HG03460 (cell line): ENCODE measurements at regions not wholly inside any gene's neighbourhood (a gene's known extent, or its start where the extent isn't known, plus 50 kb on each side); places are given as distances from the start of the nearest gene placed in this dataset.
"Not testable (repeated sequence)": the region's sequence is repeated elsewhere in the genome, so short reads cannot be mapped to it uniquely, and the experiment has no call there.

ENCODE experiments used
- ATAC-seq: cut with Tn5 transposase; IDR thresholded peaks from one replicate; pipeline ENCODE4 v1.9.1; 2021; ENCODE audit not compliant: unreplicated experiment

- ATAC-seq: no peak
Measured at GRCh38 chr13:85610024-85610423, 189.2 kb downstream of the SLITRK6 start.

- no peak for ATAC-seq
Measured at GRCh38 chr13:85608255-85608829, 190.9 kb downstream of the SLITRK6 start.

GRCh38 chr13:85603735-85604134, 195.5 kb downstream of the SLITRK6 start:
- no peak for ATAC-seq

- no peak for ATAC-seq
Measured at GRCh38 chr13:85601526-85601925, 197.7 kb downstream of the SLITRK6 start.

- ATAC-seq: no peak
Measured at GRCh38 chr13:85597790-85598500, 201.3 kb downstream of the SLITRK6 start.

GRCh38 chr13:85592211-85592610, 207.0 kb downstream of the SLITRK6 start:
- ATAC-seq: no peak

GRCh38 chr13:85590231-85590931, 208.8 kb downstream of the SLITRK6 start:
- ATAC-seq: no peak

GRCh38 chr13:85589021-85589420, 210.2 kb downstream of the SLITRK6 start:
- ATAC-seq: no peak

- no peak for ATAC-seq
Measured at GRCh38 chr13:85588359-85588758, 210.9 kb downstream of the SLITRK6 start.

GRCh38 chr13:85586856-85587255, 212.4 kb downstream of the SLITRK6 start:
- ATAC-seq: no peak

GRCh38 chr13:85586422-85586831, 212.8 kb downstream of the SLITRK6 start:
- no peak for ATAC-seq

GRCh38 chr13:85582890-85583289, 216.3 kb downstream of the SLITRK6 start:
- no peak for ATAC-seq

- no peak for ATAC-seq
Measured at GRCh38 chr13:85575110-85575509, 224.1 kb downstream of the SLITRK6 start.

GRCh38 chr13:85567909-85568308, 231.3 kb downstream of the SLITRK6 start:
- ATAC-seq: no peak

- ATAC-seq: no peak
Measured at GRCh38 chr13:85565652-85566051, 233.6 kb downstream of the SLITRK6 start.

- no peak for ATAC-seq
Measured at GRCh38 chr13:85564598-85564997, 234.6 kb downstream of the SLITRK6 start.

GRCh38 chr13:85562282-85562681, 236.9 kb downstream of the SLITRK6 start:
- ATAC-seq: no peak

GRCh38 chr13:85557691-85558467, 241.3 kb downstream of the SLITRK6 start:
- no peak for ATAC-seq

GRCh38 chr13:85551012-85551411, 248.2 kb downstream of the SLITRK6 start:
- no peak for ATAC-seq

- ATAC-seq: no peak
Measured at GRCh38 chr13:85549819-85550218, 249.4 kb downstream of the SLITRK6 start.

GRCh38 chr13:85548845-85549244, 250.4 kb downstream of the SLITRK6 start:
- ATAC-seq: not testable (repeated sequence)
